ENCODE measurements at regions not wholly inside any gene's neighbourhood (a gene's known extent, or its start where the extent isn't known, plus 50 kb on each side); places are given as distances from the start of the nearest gene placed in this dataset.

GRCh38 chr17:13074026-13074425 lies 56.2 kb upstream of the ELAC2 start:
- TF ChIP-seq FOXP2 (optimal IDR thresholded peaks at IDR 0.05; ENCODE audit: borderline replicate concordance, extremely low read depth, extremely low read length, insufficient read depth) (no peak), SIN3A (IDR thresholded peaks at IDR 0.05; ENCODE audit: borderline replicate concordance, insufficient read depth, low read length) (no peak), REST (IDR thresholded peaks at IDR 0.05; ENCODE audit: insufficient read depth in 1 of 2, low read depth in 2 of 2, low read length in 2 of 2) (no peak), TAF1 (IDR thresholded peaks at IDR 0.05; ENCODE audit: borderline replicate concordance, insufficient read depth, low read length) (no peak), POLR2AphosphoS5 (IDR thresholded peaks at IDR 0.05; ENCODE audit: low read depth, low read length) (no peak)

GRCh38 chr17:13073018-13073417 lies 55.2 kb upstream of the ELAC2 start:
- TF ChIP-seq TAF1 (IDR thresholded peaks at IDR 0.05; ENCODE audit: borderline replicate concordance, insufficient read depth, low read length) (no peak), POLR2AphosphoS5 (IDR thresholded peaks at IDR 0.05; ENCODE audit: low read depth, low read length) (no peak), SIN3A (IDR thresholded peaks at IDR 0.05; ENCODE audit: borderline replicate concordance, insufficient read depth, low read length) (no peak), REST (IDR thresholded peaks at IDR 0.05; ENCODE audit: insufficient read depth in 1 of 2, low read depth in 2 of 2, low read length in 2 of 2) (no peak), FOXP2 (optimal IDR thresholded peaks at IDR 0.05; ENCODE audit: borderline replicate concordance, extremely low read depth, extremely low read length, insufficient read depth) (no peak)

DNA sequence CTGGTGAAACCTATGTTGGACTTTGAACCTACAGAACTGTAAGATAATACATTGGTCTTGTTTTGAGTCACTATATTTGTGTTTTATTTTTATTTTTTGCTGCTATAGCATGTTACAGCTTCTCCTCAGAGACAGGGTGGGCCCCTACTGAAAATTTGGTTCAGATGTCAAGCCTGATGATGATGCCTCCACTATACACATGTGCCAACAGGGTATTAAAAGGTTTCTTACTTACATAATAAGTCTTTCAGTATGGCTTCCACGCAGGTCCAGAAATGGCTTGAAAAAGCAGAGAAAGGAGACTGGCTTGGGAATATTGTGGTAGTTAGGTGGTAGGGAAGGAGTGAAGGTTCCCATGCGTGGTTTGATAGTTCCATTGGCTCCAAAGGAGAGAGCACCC lies 52.9 kb upstream of the ELAC2 start:
- TF ChIP-seq FOXP2 (optimal IDR thresholded peaks at IDR 0.05; ENCODE audit: borderline replicate concordance, extremely low read depth, extremely low read length, insufficient read depth) (no peak), TAF1 (IDR thresholded peaks at IDR 0.05; ENCODE audit: borderline replicate concordance, insufficient read depth, low read length) (no peak), POLR2AphosphoS5 (IDR thresholded peaks at IDR 0.05; ENCODE audit: low read depth, low read length) (no peak), SIN3A (IDR thresholded peaks at IDR 0.05; ENCODE audit: borderline replicate concordance, insufficient read depth, low read length) (no peak), REST (IDR thresholded peaks at IDR 0.05; ENCODE audit: insufficient read depth in 1 of 2, low read depth in 2 of 2, low read length in 2 of 2) (no peak)

- TF ChIP-seq FOXP2 (optimal IDR thresholded peaks at IDR 0.05; ENCODE audit: borderline replicate concordance, extremely low read depth, extremely low read length, insufficient read depth): no peak
- TF ChIP-seq TAF1 (IDR thresholded peaks at IDR 0.05; ENCODE audit: borderline replicate concordance, insufficient read depth, low read length): no peak
- TF ChIP-seq REST (IDR thresholded peaks at IDR 0.05; ENCODE audit: insufficient read depth in 1 of 2, low read depth in 2 of 2, low read length in 2 of 2): no peak
- TF ChIP-seq POLR2AphosphoS5 (IDR thresholded peaks at IDR 0.05; ENCODE audit: low read depth, low read length): no peak
- no peak for TF ChIP-seq SIN3A (IDR thresholded peaks at IDR 0.05; ENCODE audit: borderline replicate concordance, insufficient read depth, low read length)
Measured at GRCh38 chr17:13067629-13068303, 49.9 kb upstream of the ELAC2 start.
